HG03025 (cell line): ENCODE measurements at regions not wholly inside any gene's neighbourhood (a gene's known extent, or its start where the extent isn't known, plus 50 kb on each side); places are given as distances from the start of the nearest gene placed in this dataset.

Experiments
- ATAC-seq: cut with Tn5 transposase; IDR thresholded peaks from one replicate; pipeline ENCODE4 v1.9.1; 2021; ENCODE audit warnings: mild to moderate bottlenecking, moderate library complexity; ENCODE audit not compliant: unreplicated experiment, low FRiP score

DNA sequence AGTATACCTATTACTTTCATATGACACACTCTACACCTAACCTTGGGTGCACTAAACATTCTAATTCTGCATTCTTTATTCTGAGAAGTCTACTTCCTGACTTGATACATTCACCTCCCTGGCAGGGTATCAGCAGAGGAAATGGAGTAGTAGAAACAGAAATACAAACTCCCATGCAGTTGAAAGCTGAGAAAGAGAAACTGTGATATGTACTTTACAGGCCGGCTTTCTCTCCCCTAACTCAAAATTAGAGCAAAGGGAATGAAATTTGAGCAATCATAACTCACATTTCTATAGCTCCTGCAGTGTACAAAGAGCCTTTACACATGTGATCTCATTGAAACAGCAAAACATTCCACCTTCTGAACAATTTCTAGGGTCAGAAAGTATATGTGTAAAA, 135.5 kb upstream of the COL8A1 start:
- no peak for ATAC-seq

- no peak for ATAC-seq
Measured at GRCh38 chr3:99500485-99500884, 137.9 kb upstream of the COL8A1 start.

DNA sequence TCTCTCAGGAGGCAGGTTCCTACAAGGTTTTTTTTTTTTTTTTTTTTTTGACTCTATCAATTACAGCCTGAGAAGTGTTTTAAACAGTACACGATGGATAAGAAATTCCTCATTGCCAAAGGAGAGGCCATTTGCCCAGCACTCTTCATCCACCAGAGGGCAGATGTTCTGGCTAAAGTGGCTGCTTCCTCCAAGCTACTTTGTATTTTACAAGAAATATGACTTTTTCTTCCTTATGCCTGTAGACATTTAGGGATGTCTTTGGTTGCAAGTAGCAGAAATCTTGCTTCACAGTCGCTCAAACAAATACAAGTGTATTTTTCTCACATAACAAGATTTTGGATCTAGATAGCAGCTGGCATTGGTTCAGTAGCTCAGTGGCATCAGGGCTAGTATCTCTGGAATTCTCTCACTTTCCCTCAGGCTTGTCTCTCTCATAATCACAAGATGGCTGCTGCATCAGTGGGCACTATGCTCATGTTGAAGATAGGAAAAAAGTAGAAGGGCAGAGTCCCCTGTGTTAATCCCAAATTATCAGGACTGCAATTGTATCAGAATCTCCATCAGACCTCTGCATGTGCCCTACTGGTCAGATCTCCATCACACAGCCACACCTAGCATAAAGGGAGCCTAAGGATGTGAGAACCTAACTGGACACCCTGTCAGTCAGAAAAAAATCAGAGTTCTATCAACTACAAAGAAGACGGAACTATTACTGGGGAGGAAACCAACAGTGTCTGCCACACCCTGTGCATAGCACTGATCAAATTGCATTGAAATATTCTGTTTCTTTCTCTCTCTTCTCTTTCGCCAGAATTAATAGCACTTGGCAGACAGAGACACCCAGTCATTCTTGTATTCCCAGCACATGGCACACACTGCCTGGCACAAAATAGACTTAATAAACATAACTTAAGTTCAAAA, 138.9 kb upstream of the COL8A1 start:
- ATAC-seq: peak; percentile 52

GRCh38 chr3:99498550-99499234, 139.7 kb upstream of the COL8A1 start:
- no peak for ATAC-seq

DNA sequence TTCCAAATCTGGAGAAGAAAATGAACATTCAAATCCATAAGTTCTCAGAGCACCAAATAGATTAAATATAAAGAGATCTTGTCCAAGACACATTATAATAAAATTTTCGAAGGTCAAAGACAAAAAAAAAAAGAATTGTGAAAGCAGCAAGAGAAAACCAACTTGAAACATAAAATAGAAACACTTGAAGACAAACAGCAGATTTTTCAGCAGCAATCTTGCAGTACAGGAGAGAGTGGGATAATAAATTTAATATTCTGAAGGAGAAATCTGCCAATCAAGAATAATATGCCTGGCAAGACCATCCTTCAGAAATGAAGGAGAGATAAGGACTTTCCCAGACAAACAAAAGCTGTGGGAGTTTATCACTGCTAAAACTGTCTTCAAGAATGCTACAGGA, 150.5 kb upstream of the COL8A1 start:
- no peak for ATAC-seq

GRCh38 chr3:99485286-99485685, 153.1 kb upstream of the COL8A1 start:
- no peak for ATAC-seq

DNA sequence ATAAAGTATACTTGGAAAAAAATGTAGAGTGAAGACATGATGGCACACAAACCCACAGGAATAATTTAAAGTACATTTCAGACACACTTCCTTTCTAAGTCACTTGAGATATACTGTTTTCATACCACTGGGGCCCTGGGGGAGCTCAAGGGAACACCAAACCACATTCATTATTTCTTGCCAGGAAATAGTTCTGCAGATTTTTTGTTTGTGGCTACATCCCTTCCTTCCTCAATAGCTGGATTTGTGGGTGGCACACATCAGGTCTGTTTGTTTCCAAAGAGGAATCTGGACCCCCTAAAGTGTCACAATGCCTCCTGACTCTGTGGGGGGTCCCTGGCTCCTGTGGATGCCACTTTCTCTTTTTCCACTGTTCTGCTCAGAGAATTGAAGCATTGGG, 153.5 kb upstream of the COL8A1 start:
- ATAC-seq: no peak

DNA sequence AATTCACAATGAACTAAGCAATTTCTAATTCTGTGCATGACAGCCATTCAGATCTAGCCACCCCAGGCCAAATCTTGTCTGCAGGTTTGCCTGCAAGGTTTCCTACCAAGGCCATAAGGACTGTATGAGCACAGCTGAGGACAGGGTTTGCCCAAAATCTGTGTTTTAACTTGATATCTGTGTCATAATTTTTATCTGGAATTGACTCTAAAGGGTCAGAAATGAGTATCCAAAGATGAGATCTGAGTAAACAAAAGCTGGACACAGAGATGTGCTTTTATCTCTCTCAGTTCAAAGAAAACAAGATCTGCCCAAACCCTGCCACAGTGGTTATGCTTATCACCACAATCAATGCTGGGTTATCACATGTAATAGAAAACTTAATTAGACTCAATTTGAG, 154.6 kb upstream of the COL8A1 start:
- ATAC-seq: no peak

DNA sequence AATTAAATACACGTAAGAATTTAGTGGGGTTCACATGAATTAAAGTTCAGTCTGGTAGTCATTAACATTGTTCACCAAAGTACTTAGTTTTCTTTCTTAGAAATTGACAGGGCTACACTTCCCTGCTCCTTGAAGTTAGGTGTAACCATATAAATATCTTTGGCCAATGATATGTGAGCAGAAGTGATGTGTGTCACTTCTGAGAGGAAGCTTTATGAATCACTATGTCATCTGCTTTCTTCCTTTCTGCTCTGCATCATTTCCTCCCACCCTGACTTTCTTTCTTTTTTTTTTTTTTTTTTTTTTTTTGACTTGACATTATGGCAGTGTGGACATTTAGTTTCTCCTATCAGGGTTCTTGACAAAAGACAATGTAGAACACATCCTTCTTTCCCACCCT, 156.2 kb upstream of the COL8A1 start:
- ATAC-seq: no peak

DNA sequence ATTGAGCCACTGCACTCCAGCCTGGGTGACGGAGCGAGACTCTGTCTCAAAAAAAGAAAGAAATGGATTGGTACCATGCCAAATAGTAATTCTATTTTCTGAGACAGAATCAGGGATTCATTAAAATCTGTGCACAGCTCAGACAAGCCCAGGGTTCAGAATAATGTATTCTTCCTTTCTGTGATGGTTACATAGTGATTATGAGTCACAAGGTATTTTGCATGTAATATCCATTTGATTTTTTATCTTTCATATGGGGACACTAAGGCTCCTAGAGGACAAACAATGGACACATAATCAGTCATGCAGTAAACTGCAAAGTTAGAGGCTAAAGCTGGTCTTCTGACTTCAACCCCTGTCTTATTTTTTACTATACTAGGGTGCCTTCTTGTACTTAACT, 156.8 kb upstream of the COL8A1 start:
- ATAC-seq: no peak

DNA sequence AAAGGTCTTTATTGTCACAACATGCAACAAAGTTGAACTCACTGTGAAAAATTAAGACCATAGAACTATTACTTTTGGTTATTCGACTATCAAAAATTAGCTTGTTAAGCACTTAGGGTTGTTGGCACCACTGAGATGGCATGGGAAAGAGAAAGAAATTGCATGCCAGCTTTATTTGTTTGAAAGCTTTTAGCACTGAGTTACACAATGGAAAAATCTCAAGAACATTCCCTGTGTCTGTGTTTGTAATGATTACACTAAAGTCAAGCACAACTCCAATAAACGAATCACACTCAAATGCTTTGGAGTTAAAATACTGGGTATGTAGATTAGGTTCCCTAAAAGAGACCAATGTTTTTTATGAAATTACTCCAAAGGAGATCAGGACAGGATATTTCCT, 158.6 kb upstream of the COL8A1 start:
- ATAC-seq: no peak

GRCh38 chr3:99477650-99478049, 160.7 kb upstream of the COL8A1 start:
- ATAC-seq: no peak

DNA sequence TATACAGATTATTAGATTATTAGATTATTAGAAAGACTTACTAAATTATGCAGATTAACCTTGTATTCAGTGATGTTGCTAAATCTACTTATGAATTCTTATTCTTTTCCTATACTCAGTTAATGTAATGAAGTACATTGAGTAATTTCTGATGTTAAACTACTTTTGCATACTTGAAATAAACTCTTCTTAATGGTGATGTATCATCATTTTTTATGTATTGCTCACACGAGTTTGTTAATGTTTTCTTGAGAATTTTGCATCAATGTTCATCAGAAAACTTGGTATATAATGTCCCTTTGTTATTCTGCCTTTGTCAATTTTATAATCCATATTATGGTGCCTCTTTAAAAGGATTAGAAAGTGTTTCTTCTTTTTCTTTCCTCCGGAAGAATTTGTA, 163.2 kb upstream of the COL8A1 start:
- ATAC-seq: no peak

- ATAC-seq: no peak
Measured at GRCh38 chr3:99474776-99475175, 163.6 kb upstream of the COL8A1 start.

- ATAC-seq: no peak
Measured at GRCh38 chr3:99473321-99473751, 165.1 kb upstream of the COL8A1 start.

- no peak for ATAC-seq
Measured at GRCh38 chr3:99472385-99472784, 166.0 kb upstream of the COL8A1 start.

GRCh38 chr3:99471353-99472323, 166.8 kb upstream of the COL8A1 start:
- no peak for ATAC-seq

- no peak for ATAC-seq
Measured at GRCh38 chr3:99470841-99471240, 167.6 kb upstream of the COL8A1 start.

DNA sequence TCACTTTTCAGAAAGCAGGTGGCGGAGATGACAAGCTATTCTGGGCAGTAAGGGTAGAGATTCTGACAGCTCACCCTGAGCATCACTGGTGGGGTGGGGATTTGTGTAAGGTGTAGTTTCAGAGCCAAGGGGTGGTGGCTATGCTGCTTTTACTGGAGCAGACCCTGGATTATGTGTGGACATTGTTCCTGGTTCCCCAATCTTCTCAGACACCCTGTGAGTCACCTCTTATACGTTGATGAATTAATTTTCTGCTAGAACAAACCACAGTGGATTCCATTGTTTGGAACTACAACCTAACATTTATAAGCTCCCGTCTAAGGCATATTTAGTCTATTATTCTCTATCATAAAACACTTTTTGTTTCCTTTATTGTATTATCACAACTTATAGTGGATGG, 169.5 kb upstream of the COL8A1 start:
- ATAC-seq: no peak

GRCh38 chr3:99467420-99467819, 171.0 kb upstream of the COL8A1 start:
- ATAC-seq: no peak

DNA sequence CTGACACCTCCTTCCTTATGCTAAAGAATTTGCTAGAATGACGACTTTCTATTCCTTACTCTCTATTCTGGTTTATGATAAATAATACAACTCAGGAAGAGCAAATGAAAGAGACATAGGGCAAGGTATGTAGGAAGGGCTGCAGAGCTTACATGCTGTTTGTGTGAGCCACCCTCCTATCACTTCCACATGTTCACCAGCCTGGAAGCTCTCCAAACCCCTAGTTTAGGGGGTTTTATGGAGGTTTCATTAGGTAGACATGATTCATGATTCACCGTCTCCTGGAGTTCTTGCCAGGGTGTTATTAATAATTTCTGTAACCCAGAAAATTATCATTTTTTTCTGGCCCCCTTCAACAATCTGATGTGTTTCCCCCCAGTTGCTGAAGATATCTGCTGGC, 172.1 kb upstream of the COL8A1 start:
- no peak for ATAC-seq
